T-helper 2 cell treated with Interferon-gamma antibody and Interleukin-4, amounts not matched to agents 5 μg/mL and 100 μg/mL, for 36 hours (primary cell): ENCODE measurements at regions not wholly inside any gene's neighbourhood (a gene's known extent, or its start where the extent isn't known, plus 50 kb on each side); places are given as distances from the start of the nearest gene placed in this dataset.
A peak's percentile ranks its signal among the peaks of the same experiment; 100 is the strongest.
"Not testable (repeated sequence)": the region's sequence is repeated elsewhere in the genome, so short reads cannot be mapped to it uniquely, and the experiment has no call there.

Experiments
- DNase-seq: peaks from one replicate; pipeline ENCODE4 v3.0.0; 2021; ENCODE audit warnings: low spot score
- H3K27ac Mint-ChIP-seq: one replicate; pipeline ENCODE4 v1.8.0; 2021; ENCODE audit warnings: mild to moderate bottlenecking, mixed read lengths
- H3K27me3 Mint-ChIP-seq: one replicate; pipeline ENCODE4 v1.8.0; 2021; ENCODE audit warnings: low read depth, mixed read lengths
- H3K36me3 Mint-ChIP-seq: one replicate; pipeline ENCODE4 v1.8.0; 2021; ENCODE audit warnings: low read depth, mixed read lengths
- H3K4me1 Mint-ChIP-seq: one replicate; pipeline ENCODE4 v1.8.0; 2021; ENCODE audit warnings: low read depth, mixed read lengths
- H3K4me3 Mint-ChIP-seq: one replicate; pipeline ENCODE4 v1.8.0; 2022; ENCODE audit warnings: mild to moderate bottlenecking, moderate library complexity, mixed read lengths
- H3K9me3 Mint-ChIP-seq: one replicate; pipeline ENCODE4 v1.8.0; 2021; ENCODE audit warnings: mixed read lengths

GRCh38 chr9:73095425-73095824, 56.2 kb upstream of the ANXA1 start:
- H3K27me3 Mint-ChIP-seq, result peaks cover 15% of the 10 kb centered on the region
- no peaks in the 10 kb centered on the region for H3K36me3 Mint-ChIP-seq
- no peak for DNase-seq
- no peak overlapping the region for H3K27ac Mint-ChIP-seq
- no peak overlapping the region for H3K4me3 Mint-ChIP-seq
- no peaks in the 10 kb centered on the region for H3K9me3 Mint-ChIP-seq
- H3K4me1 Mint-ChIP-seq, result peaks cover 2% of the 10 kb centered on the region

GRCh38 chr9:73093740-73094379, 57.8 kb upstream of the ANXA1 start:
- Mint-ChIP-seq H3K4me1 (peaks cover 2% of the 10 kb centered on the region), H3K36me3 (no peaks in the 10 kb centered on the region), H3K9me3 (no peaks in the 10 kb centered on the region), H3K4me3 (peak overlapping the region; percentile 24), H3K27me3 (peaks cover 11% of the 10 kb centered on the region), H3K27ac (no peak overlapping the region)
- no peak for DNase-seq

GRCh38 chr9:73093016-73093739, 58.5 kb upstream of the ANXA1 start:
- no peak overlapping the region for H3K27ac Mint-ChIP-seq
- no peak overlapping the region for H3K4me3 Mint-ChIP-seq
- peaks cover 2% of the 10 kb centered on the region for H3K4me1 Mint-ChIP-seq
- no peaks in the 10 kb centered on the region for H3K36me3 Mint-ChIP-seq
- DNase-seq, result no peak
- H3K9me3 Mint-ChIP-seq, result no peaks in the 10 kb centered on the region
- H3K27me3 Mint-ChIP-seq, result peaks cover 11% of the 10 kb centered on the region

GRCh38 chr9:73091909-73092308, 59.8 kb upstream of the ANXA1 start:
- Mint-ChIP-seq H3K36me3 (no peaks in the 10 kb centered on the region), H3K4me3 (no peak overlapping the region), H3K27ac (no peak overlapping the region), H3K27me3 (peaks cover 6% of the 10 kb centered on the region), H3K4me1 (peaks cover 2% of the 10 kb centered on the region), H3K9me3 (no peaks in the 10 kb centered on the region)
- no peak for DNase-seq

GRCh38 chr9:73090214-73090613, 61.5 kb upstream of the ANXA1 start:
- Mint-ChIP-seq H3K9me3 (no peaks in the 10 kb centered on the region), H3K4me1 (peaks cover 2% of the 10 kb centered on the region), H3K4me3 (no peak overlapping the region), H3K36me3 (no peaks in the 10 kb centered on the region), H3K27me3 (peaks cover 11% of the 10 kb centered on the region), H3K27ac (no peak overlapping the region)
- no peak for DNase-seq

- peaks cover 2% of the 10 kb centered on the region for H3K4me1 Mint-ChIP-seq
- H3K36me3 Mint-ChIP-seq, result no peaks in the 10 kb centered on the region
- H3K9me3 Mint-ChIP-seq, result no peaks in the 10 kb centered on the region
- DNase-seq, result no peak
- H3K27ac Mint-ChIP-seq, result no peak overlapping the region
- no peak overlapping the region for H3K4me3 Mint-ChIP-seq
- peaks cover 11% of the 10 kb centered on the region for H3K27me3 Mint-ChIP-seq
Measured at GRCh38 chr9:73089304-73089985, 62.2 kb upstream of the ANXA1 start.

- not testable (repeated sequence) for H3K9me3 Mint-ChIP-seq, H3K36me3 Mint-ChIP-seq
- H3K27me3 Mint-ChIP-seq, result peaks cover 19% of the 10 kb centered on the region
Measured at GRCh38 chr9:73087876-73088275, 63.8 kb upstream of the ANXA1 start.

GRCh38 chr9:73083519-73083918, 68.1 kb upstream of the ANXA1 start:
- H3K4me3 Mint-ChIP-seq, result no peak overlapping the region

More at GRCh38 chr9:73087876-73088275, 63.8 kb upstream of the ANXA1 start:
- H3K4me3 Mint-ChIP-seq, DNase-seq, H3K4me1 Mint-ChIP-seq, H3K27ac Mint-ChIP-seq: not testable (repeated sequence)

GRCh38 chr9:73081979-73082657, 69.5 kb upstream of the ANXA1 start:
- no peak overlapping the region for H3K4me3 Mint-ChIP-seq

More at GRCh38 chr9:73083519-73083918, 68.1 kb upstream of the ANXA1 start:
- H3K4me1 Mint-ChIP-seq, result no peaks in the 10 kb centered on the region
- H3K9me3 Mint-ChIP-seq, result no peaks in the 10 kb centered on the region
- H3K27me3 Mint-ChIP-seq, result peaks cover 20% of the 10 kb centered on the region
- DNase-seq, result no peak
- no peak overlapping the region for H3K27ac Mint-ChIP-seq
- no peaks in the 10 kb centered on the region for H3K36me3 Mint-ChIP-seq

GRCh38 chr9:73080110-73080694, 71.5 kb upstream of the ANXA1 start:
- H3K27ac Mint-ChIP-seq, result no peak overlapping the region
- DNase-seq, result no peak
- H3K4me1 Mint-ChIP-seq, result no peaks in the 10 kb centered on the region
- H3K36me3 Mint-ChIP-seq, result no peaks in the 10 kb centered on the region
- peaks cover 31% of the 10 kb centered on the region for H3K27me3 Mint-ChIP-seq
- H3K9me3 Mint-ChIP-seq, result no peaks in the 10 kb centered on the region
- H3K4me3 Mint-ChIP-seq, result no peak overlapping the region

More at GRCh38 chr9:73081979-73082657, 69.5 kb upstream of the ANXA1 start:
- H3K27me3 Mint-ChIP-seq, result peaks cover 30% of the 10 kb centered on the region
- no peak for DNase-seq
- no peak overlapping the region for H3K27ac Mint-ChIP-seq
- no peaks in the 10 kb centered on the region for H3K36me3 Mint-ChIP-seq
- H3K4me1 Mint-ChIP-seq, result no peaks in the 10 kb centered on the region
- H3K9me3 Mint-ChIP-seq, result no peaks in the 10 kb centered on the region

- no peak overlapping the region for H3K27ac Mint-ChIP-seq
- no peaks in the 10 kb centered on the region for H3K9me3 Mint-ChIP-seq
- no peak for DNase-seq
- H3K27me3 Mint-ChIP-seq, result peaks cover 30% of the 10 kb centered on the region
- no peaks in the 10 kb centered on the region for H3K4me1 Mint-ChIP-seq
- no peak overlapping the region for H3K4me3 Mint-ChIP-seq
- H3K36me3 Mint-ChIP-seq, result no peaks in the 10 kb centered on the region
Measured at GRCh38 chr9:73079326-73079725, 72.3 kb upstream of the ANXA1 start.

GRCh38 chr9:73077625-73078030, 74.0 kb upstream of the ANXA1 start:
- no peaks in the 10 kb centered on the region for H3K36me3 Mint-ChIP-seq
- no peak overlapping the region for H3K4me3 Mint-ChIP-seq
- H3K27me3 Mint-ChIP-seq, result peaks cover 21% of the 10 kb centered on the region
- H3K4me1 Mint-ChIP-seq, result no peaks in the 10 kb centered on the region
- no peak for DNase-seq
- H3K9me3 Mint-ChIP-seq, result no peaks in the 10 kb centered on the region
- H3K27ac Mint-ChIP-seq, result no peak overlapping the region

GRCh38 chr9:73076970-73077369, 74.7 kb upstream of the ANXA1 start:
- no peaks in the 10 kb centered on the region for H3K9me3 Mint-ChIP-seq
- H3K27me3 Mint-ChIP-seq, result peaks cover 21% of the 10 kb centered on the region
- no peak overlapping the region for H3K27ac Mint-ChIP-seq
- no peak for DNase-seq
- no peak overlapping the region for H3K4me3 Mint-ChIP-seq
- no peaks in the 10 kb centered on the region for H3K36me3 Mint-ChIP-seq
- H3K4me1 Mint-ChIP-seq, result no peaks in the 10 kb centered on the region
